HL-60/S4 (cell line): ENCODE measurements at regions not wholly inside any gene's neighbourhood (a gene's known extent, or its start where the extent isn't known, plus 50 kb on each side); places are given as distances from the start of the nearest gene placed in this dataset.
"Not testable (repeated sequence)": the region's sequence is repeated elsewhere in the genome, so short reads cannot be mapped to it uniquely, and the experiment has no call there.

Experiments used
- in situ Hi-C: fragments of 300-500 bp; cut with MboI; formaldehyde crosslinking; loops from 2 replicates; pipeline ENCODE4 v1.14.3; 2022; ENCODE audit warnings: low sequenced_read_pairs

DNA sequence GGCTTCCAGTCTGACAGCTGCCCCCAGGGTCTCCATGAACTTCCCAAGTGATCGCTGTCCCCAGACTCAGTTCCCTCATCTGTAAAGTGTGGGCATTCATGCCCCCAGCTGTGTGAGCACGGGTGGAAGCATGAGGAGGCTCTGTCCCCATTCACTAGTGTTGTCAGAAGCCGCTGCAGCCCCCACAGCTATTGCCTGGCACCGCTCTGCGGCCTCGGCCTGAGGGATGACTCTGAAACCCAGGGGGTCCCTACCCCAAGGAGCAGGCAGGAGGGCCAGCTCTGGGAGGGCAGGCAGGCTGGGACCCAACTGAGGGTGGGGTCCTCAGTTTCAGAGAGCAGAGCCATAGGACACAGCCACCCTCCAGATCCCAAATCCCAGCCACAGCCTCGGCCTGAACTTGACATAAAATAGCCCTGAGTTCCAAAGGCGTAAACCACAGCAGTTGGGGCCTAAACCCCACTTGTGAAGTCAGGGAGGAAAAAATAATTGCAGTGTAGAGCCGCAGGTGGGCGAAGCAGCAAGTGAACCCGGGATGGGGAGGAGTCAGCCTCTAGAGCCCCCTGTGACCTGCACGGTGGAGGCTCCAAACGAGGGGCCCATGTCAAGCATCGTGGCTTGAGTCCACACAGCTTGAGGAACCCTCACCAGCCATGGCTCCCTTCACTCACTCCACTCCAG lies 66.0 kb upstream of the ADAMTS2 start:
- in situ Hi-C loops, result no loop called here

DNA sequence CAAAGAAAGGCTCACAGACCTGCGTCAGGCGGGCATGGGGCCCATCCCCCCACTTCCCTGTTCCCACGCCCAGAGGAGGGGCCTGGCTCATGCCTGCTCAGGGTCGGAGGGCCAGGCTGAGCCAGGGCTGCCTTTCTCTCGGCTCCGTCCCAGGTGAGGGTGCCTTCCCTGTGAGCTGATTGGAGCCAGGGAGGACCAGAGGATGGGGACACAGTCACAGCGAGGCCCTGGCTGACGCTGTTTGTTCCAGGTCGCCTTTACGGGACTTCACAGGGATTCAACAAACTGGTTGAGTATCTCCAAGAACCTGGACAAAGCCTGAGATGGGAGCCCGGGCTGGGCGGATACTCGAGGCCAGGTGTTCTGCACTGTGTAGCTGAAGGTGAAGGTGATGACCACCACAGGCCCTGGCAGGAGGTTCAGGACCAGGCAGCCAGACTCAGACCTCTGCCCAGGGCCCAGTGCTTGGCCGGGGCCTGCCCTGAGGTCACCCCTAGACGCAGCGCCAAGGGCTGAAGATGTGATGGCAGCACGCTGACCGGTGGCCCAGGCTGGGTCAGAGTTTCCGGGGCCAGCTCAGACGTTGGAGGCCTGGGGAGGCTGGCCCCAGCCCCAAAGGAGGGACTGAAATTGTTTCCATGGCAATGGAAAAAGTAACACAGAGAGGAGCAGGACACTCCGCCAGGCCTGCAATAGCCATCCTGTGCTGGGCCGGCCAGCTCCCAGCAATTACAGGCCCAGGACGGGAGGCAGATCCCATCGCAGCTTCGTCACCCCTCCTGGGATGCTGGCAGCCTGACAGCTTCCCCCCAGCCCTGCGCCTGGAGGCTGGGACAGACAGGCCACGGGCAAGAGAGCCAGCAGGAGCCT lies 65.3 kb upstream of the ADAMTS2 start:
- in situ Hi-C loops, result no loop called here

DNA sequence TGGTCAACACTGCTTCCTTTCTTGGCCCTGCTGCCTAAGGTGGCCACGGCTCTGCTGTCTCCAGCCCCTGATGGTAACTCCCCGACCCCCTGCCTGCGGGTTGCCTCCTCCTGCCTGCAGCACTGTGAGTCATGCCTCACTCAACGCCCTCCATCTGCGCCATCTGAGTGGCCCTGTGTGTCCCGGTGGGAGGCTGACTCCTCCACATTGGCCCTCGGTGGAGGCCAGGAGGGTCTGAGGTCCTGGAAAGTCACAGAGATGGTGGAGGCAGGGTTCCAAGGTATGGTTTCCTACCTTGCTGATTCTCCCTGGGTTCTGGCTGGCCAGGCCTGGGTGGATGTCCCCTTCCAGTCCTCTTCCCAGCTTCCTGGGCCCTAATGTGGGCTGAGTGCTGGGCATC lies 64.5 kb upstream of the ADAMTS2 start:
- in situ Hi-C loops, result no loop called here

DNA sequence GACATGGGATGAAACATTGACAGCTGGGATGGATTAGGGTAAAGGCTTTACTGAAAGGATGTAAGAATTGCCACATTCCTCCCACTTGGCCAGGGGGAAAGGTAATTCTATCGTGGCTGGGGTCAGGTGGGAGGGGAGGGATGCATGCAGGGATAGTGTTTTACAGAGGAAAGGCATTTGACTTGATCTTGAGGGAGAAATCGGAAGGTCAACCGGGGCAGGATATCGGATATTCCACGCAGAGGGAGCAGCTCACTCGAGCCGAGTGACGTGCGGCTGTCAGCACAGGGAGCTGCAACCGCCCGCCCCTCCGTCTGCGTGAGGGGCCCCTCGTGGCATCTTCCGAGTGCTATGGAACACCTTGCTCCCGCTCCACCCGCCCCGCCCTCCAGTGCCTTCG lies 63.4 kb upstream of the ADAMTS2 start:
- in situ Hi-C loops, result no loop called here

DNA sequence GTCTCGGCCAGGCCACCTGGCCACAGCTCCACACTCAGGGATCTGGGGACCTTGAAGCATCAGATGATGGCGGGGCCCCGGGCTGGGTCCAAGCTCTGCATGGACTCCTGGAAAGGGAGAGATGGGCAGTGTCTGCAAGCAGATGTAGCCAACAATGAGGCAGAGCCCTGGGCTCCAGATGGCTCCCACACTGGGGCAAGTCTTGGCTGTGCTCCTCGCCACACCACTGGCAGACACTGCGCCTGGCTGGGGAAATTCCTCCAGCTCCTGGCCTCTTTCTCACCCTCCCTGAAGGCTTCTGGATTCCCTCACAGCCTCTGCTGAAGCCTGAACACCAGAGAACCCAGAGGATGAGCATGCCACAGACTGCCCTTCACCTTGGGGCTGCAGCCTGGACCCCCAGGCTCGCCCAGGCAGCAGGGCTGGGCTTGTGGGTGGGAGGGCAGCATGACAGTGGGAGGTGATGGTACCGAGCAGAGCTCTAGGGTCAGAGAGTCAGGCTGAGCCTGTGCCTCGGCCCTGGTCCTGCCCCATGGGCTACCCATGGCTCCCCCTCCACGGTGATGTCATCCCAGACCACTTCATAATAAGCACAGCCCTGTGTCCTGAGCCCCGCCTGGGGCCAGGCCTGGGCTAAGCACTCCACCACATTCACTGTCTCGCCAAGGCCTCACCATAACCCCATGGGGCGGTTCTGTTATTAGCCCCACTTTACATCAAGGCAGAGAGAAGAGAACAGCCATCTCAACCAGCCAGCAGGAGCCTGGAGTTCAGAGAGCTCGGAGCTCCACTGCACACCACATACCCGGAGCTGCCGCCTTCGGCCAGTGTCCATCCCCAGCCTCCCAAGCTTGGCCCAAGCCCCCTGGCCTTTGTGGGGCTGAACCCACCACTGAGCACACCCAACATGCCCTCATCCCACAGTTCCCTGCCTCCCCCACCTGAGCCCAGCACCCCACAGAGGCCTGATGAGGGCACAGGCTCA lies 62.2 kb upstream of the ADAMTS2 start:
- in situ Hi-C loops, result no loop called here

DNA sequence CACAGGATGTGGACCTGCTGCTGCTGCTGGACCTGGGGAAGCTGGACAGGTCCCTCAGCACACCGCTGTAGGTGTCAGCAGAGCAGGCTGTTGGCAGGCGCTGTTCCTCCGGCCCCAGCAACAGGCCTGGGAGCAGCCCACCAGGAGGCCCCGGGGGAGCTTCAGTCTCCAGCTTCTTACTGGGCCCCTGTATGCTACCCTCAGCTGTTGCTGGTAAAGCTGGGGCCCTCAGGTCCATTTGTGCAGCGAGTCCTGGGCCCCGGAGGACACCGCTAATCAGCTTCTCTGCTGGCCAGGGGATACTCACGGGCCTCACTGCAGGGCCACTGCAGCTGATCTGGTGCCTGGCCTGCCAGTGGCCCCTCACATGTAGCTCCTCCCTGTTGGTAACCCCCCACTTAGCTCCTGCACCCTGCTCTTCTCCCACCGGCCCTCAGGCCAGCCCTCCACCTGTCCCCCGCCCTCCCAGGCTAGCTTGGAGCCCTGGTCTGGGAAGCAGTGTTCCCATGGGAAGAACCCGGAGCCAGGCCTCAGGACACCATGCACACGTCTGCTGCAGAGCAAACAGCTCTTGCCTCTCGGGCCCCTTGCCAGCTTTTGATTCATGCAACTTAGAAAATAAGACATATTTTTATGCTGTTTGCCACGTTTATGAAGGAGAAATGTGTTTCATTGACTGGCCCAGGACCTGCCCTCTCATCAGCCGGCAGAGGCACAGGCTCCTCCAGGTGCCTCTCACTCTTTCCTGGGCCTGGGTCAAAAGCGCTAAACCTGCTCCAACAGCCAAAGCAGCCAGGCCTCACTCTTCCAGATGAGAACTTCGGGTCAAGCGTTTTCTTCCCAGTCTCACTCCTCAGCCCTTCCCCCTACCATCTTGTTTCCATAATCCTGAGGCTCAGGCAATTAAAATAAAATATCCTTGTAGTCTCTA lies 61.0 kb upstream of the ADAMTS2 start:
- in situ Hi-C loops, result no loop called here

DNA sequence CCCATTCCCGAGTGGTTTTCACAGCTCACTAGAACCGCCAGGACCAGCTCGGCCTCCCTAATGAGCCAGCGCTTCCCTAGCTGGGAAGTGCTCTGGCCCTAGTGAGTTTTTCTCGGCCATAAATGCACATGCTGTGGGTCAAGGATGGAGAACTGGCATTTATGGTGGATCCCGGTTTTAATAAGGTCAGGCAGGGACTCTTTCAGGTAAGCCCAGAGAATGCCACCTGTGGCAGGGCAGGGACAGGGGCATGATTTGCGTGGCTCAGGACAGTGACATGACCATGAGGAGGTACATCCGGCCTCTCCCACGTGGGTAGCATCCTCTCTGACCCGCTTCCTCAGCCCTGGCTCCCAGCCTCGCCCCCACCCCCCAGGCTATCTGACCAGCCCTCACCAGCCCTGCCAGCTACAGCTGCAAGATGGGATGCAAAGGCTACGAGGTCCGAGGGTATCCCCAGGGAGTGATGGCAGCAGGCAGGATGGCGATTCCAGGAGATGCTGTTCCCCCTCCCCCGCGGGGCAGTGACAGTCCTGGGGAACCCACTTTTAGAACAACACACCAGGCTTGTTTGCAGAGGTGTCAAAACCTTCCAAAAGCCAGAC lies 60.3 kb upstream of the ADAMTS2 start:
- in situ Hi-C loops, result no loop called here

DNA sequence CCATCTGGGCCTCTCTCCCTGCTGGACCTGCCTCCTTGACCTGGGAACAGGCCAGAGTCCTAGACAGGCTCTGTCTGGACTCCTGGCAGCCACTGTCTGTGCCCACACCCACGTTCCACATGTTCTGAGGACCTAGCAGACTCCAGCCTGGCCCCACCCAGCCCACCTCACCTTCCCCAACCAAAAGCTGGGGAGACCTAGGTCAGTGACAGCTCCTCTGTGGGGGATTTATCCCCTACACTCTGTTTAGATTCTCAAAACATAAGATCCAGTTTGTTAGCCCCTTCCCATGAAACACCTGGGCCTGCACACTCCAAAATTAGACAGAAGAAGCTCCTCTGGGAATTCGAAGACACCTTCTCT lies 59.8 kb upstream of the ADAMTS2 start:
- in situ Hi-C loops, result no loop called here

DNA sequence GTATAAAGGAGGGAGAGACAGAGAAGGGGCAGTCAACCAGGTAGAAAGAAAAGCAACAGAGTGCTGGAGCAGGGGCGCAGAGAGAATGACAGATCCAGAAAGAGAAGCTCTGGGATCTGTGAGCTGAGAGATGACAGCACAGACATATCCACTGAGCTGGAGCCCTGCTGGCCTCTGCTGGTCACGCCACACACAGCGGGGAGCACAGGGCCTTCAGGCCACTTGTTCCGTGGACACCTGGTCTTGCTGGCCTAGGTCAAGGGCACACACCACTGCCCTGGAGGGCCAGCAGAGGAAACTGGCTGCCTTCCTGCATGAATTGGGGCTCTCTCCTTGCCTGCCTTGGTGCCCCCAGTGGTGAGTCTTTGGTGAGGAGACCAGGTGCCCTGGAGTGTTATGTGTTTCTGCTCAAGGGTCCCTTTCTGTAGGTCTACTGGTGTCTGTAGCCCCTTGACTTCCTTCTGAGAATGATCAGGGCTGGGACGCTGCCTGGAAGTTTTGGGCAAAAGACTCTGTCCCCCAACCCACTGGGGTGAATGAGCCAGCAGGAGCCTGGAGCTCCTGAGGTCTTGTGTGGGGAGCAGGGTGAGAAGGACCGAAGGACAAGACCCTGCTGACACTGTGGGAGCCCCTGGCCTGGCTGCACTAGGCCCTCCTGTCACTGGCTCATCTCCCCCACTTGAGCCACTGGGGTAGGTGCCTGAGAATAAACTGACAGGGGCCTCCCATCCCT lies 59.2 kb upstream of the ADAMTS2 start:
- in situ Hi-C loops, result no loop called here

DNA sequence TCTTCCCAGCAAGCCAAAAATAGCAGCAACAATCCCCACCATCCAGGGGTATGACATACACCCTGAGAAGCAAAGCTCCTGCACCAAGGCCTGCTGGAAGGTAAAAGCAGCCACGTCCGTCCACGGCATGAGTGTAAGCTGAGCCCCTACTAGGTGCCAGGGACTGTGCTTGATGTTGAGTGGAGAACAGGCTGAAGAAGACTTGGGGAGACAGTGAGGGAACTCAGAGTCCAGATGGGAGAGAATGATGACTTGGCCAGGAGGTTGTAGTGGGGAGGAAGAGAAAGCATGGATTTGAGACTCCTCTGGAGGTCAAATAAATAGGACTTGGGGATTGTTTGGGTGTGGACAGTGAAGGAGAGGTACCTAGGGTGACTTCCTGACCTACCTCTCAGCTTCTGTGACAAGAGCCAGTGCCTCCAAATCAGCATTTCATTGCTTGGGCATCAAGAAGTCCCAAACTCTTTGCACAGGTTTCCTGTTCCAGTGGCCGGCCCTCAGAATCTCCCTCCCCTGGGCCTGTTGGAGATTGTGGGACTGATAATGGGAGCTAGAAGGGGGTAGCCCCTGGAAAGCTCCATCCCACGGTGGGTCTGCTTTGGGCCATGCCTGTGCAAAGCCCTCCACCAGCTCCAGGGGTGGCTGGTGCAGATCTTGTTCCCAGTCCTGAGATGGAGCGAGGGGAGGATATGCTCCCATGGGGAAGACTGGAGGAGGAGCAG lies 58.3 kb upstream of the ADAMTS2 start:
- in situ Hi-C loops, result no loop called here

DNA sequence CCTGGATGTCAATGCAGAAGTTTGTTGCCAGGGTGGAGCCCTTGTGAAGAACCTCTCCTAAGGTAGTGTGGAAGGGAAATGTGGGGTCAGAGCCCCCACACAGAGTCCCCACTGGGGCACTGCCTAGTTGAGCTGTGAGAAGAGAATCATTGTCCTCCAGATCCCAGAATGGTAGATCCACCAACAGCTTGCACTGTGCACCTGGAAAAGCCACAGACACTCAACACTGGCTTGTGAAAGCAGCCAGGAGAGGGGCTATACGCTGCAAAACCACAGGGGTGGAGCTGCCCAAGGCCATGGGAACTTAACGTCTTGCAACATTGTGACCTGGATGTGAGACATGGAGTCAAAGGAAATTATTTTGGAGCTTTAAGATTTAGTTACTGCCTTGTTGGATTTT lies 55.2 kb upstream of the ADAMTS2 start:
- in situ Hi-C loops, result not testable (repeated sequence)

DNA sequence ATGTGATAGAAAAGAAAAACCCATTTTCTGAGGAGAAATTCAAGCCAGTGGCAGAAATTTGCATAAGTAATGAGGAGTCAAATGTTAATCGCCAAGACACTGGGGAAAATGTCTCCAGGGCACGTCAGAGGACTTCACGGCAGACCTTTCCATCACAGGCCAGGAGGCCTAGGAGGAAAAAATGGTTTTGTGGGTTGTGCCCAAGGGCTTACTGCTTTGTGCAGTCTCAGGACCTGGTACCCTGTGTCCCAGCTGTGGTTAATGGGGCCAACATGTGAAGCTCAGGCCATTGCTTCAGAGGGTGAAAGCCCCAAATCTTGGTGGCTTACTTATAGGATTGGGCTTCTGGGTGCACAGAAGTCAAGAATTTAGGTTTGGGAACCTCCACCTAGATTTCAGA lies 54.8 kb upstream of the ADAMTS2 start:
- in situ Hi-C loops, result no loop called here

DNA sequence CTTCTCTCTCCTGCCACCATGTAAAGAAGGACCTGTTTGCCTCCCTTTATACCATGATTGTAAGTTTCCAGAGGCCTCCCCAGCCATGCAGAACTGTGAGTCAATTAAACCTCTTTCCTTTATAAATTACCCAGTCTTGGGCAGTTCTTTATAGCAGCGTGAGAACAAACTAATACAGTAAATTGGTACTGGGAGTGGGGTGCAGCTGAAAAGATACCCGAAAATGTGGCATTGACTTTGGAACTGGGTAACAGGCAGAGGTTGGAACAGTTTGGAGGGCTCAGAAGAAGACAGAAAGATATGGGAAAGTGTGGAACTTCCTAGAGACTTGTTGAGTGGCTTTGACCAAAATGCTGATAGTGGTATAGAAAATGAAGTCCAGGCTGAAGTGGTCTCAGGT lies 54.1 kb upstream of the ADAMTS2 start:
- in situ Hi-C loops, result not testable (repeated sequence)

DNA sequence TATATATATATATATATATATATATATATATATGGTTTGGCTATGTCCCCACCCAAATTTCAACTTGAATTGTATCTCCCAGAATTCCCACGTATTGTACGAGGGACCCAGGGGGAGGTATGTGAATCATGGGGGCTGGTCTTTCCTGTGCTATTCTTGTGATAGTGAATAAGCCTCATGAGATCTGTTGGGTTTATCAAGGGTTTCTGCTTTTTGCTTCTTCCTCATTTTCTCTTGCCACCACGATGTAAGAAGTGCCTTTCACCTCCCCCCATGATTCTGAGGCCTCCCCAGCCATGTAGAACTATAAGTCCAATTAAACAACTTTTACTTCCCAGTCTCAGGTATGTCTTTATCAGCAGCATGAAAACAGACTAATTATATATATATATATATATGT lies 52.3 kb upstream of the ADAMTS2 start:
- in situ Hi-C loops, result no loop called here
